ENCODE measurements at regions not wholly inside any gene's neighbourhood (a gene's known extent, or its start where the extent isn't known, plus 50 kb on each side); places are given as distances from the start of the nearest gene placed in this dataset.

- DNase-seq (ENCODE audit: low spot score): no peak
Measured at GRCh38 chr3:31142543-31142942, 248.1 kb upstream of the GADL1 start.

- no peak for DNase-seq (ENCODE audit: low spot score)
Measured at GRCh38 chr3:31145062-31145461, 250.6 kb upstream of the GADL1 start.

GRCh38 chr3:31147550-31147949, 253.1 kb upstream of the GADL1 start:
- no peak for DNase-seq (ENCODE audit: low spot score)

GRCh38 chr3:31157047-31157694, 262.7 kb upstream of the GADL1 start:
- no peak for DNase-seq (ENCODE audit: low spot score)

GRCh38 chr3:31157893-31158620, 263.6 kb upstream of the GADL1 start:
- no peak for DNase-seq (ENCODE audit: low spot score)

GRCh38 chr3:31159331-31160039, 265.0 kb upstream of the GADL1 start:
- DNase-seq (ENCODE audit: low spot score): no peak

- DNase-seq (ENCODE audit: low spot score): no peak
Measured at GRCh38 chr3:31161889-31162288, 267.4 kb upstream of the GADL1 start.

GRCh38 chr3:31164381-31164780, 269.9 kb upstream of the GADL1 start:
- DNase-seq (ENCODE audit: low spot score): no peak

GRCh38 chr3:31165399-31165860, 271.0 kb upstream of the GADL1 start:
- no peak for DNase-seq (ENCODE audit: low spot score)

GRCh38 chr3:31166249-31166885, 271.9 kb upstream of the GADL1 start:
- DNase-seq (ENCODE audit: low spot score): no peak

- DNase-seq (ENCODE audit: low spot score): no peak
Measured at GRCh38 chr3:31167666-31168065, 273.2 kb upstream of the GADL1 start.

GRCh38 chr3:31170932-31171670, 276.6 kb upstream of the GADL1 start:
- no peak for DNase-seq (ENCODE audit: low spot score)

- DNase-seq (ENCODE audit: low spot score): no peak
Measured at GRCh38 chr3:31172336-31172735, 277.9 kb upstream of the GADL1 start.

GRCh38 chr3:31173118-31173718, 278.8 kb upstream of the GADL1 start:
- no peak for DNase-seq (ENCODE audit: low spot score)

- DNase-seq (ENCODE audit: low spot score): no peak
Measured at GRCh38 chr3:31174079-31174478, 279.6 kb upstream of the GADL1 start.

- DNase-seq (ENCODE audit: low spot score): no peak
Measured at GRCh38 chr3:31176045-31176444, 281.6 kb upstream of the GADL1 start.

- DNase-seq (ENCODE audit: low spot score): no peak
Measured at GRCh38 chr3:31178467-31178866, 284.0 kb upstream of the GADL1 start.

- DNase-seq (ENCODE audit: low spot score): no peak
Measured at GRCh38 chr3:31179768-31180167, 285.3 kb upstream of the GADL1 start.

- DNase-seq (ENCODE audit: low spot score): no peak
Measured at GRCh38 chr3:31180274-31180673, 285.8 kb upstream of the GADL1 start.

GRCh38 chr3:31181661-31182060, 287.2 kb upstream of the GADL1 start:
- no peak for DNase-seq (ENCODE audit: low spot score)

- DNase-seq (ENCODE audit: low spot score): no peak
Measured at GRCh38 chr3:31182661-31183060, 288.2 kb upstream of the GADL1 start.
